Liver (tissue), 3 donors: ENCODE measurements at regions not wholly inside any gene's neighbourhood (a gene's known extent, or its start where the extent isn't known, plus 50 kb on each side); places are given as distances from the start of the nearest gene placed in this dataset.

Experiments used
- ATF3 ChIP-seq: IDR thresholded peaks from 2 replicates; pipeline ENCODE4 v1.6.1; 2016; ENCODE audit warnings: antibody characterized with exemption
- CTCF ChIP-seq: fragments of 150-350 bp; IDR thresholded peaks from 2 replicates; pipeline ENCODE4 v1.5.1; 2017; ENCODE audit warnings: improper control_type of control experiment, low read depth, low read length; ENCODE audit not compliant: missing input control
- EGR1 ChIP-seq, 2 donors: IDR thresholded peaks; 2 replicates each; pipeline ENCODE4 v1.6.1; 2016 to 2018; ENCODE audit warnings: antibody characterized with exemption in 2 of 2, low read depth in 2 of 2
- FOXA1 ChIP-seq: IDR thresholded peaks from 2 replicates; pipeline ENCODE4 v1.6.1; 2016; ENCODE audit warnings: antibody characterized with exemption
- GABPA ChIP-seq, 2 donors: IDR thresholded peaks in 1 of 2; conservative IDR thresholded peaks in 1 of 2; 2 replicates each; pipeline ENCODE4 v1.6.1; 2016; ENCODE audit warnings: antibody characterized with exemption in 2 of 2, mild to moderate bottlenecking in 1 of 2, moderate library complexity in 1 of 2
- JUND ChIP-seq, 2 donors: IDR thresholded peaks; 2 replicates each; pipeline ENCODE4 v1.6.1; 2016; ENCODE audit warnings: antibody characterized with exemption in 2 of 2
- RAD21 ChIP-seq, 2 donors: IDR thresholded peaks; 2 replicates each; pipeline ENCODE4 v1.6.1; 2016; ENCODE audit warnings: antibody characterized with exemption in 2 of 2, mild to moderate bottlenecking in 2 of 2
- REST ChIP-seq: IDR thresholded peaks from 2 replicates; pipeline ENCODE4 v1.6.1; 2016; ENCODE audit warnings: antibody characterized with exemption, mild to moderate bottlenecking
- RXRA ChIP-seq, 2 donors: IDR thresholded peaks; 2 replicates each; pipeline ENCODE4 v1.6.1; 2017 to 2018; ENCODE audit warnings: antibody characterized with exemption in 2 of 2, mild to moderate bottlenecking in 1 of 2
- ZBTB33 ChIP-seq: IDR thresholded peaks from 2 replicates; pipeline ENCODE4 v1.6.1; 2016; ENCODE audit warnings: antibody characterized with exemption
- donor health status: healthy.
- donor health status: healthy.

- TF ChIP-seq EGR1 (IDR thresholded peaks at IDR 0.05; ENCODE audit: low read depth in 2 of 2): peak in 1 of 2 donors; percentile 24
- no peak for TF ChIP-seq CTCF
- TF ChIP-seq FOXA1: peak; percentile 34
- no peak for TF ChIP-seq ATF3
- peak; percentile 33 to 35 for TF ChIP-seq RAD21 (IDR thresholded peaks at IDR 0.05)
- TF ChIP-seq REST: no peak
- peak in 1 of 2 donors; percentile 61 for TF ChIP-seq RXRA (IDR thresholded peaks at IDR 0.05)
- TF ChIP-seq ZBTB33: peak; percentile 17
- TF ChIP-seq JUND (IDR thresholded peaks at IDR 0.05): peak in 1 of 2 donors; percentile 22
- no peak for TF ChIP-seq GABPA (IDR thresholded peaks at IDR 0.05 in 1 of 2, conservative IDR thresholded peaks at IDR 0.05 in 1 of 2)
These were observed 294.2 kb upstream of the SALL1 start for GRCh38 chr16:51445250-51445649.
